IPS-20b (cell line): ENCODE measurements at regions not wholly inside any gene's neighbourhood (a gene's known extent, or its start where the extent isn't known, plus 50 kb on each side); places are given as distances from the start of the nearest gene placed in this dataset.
"Not testable (repeated sequence)": the region's sequence is repeated elsewhere in the genome, so short reads cannot be mapped to it uniquely, and the experiment has no call there.

Source experiments
- H3K27ac ChIP-seq: one replicate; pipeline ENCODE4 v1.5.1; 2013; ENCODE audit warnings: low read length
- H3K27me3 ChIP-seq: 2 replicates; pipeline ENCODE4 v1.6.1; 2013; ENCODE audit warnings: mild to moderate bottlenecking, low read length, inconsistent platforms; ENCODE audit not compliant: insufficient read depth
- H3K36me3 ChIP-seq: 2 replicates; pipeline ENCODE4 v1.6.1; 2013; ENCODE audit warnings: low read depth, mild to moderate bottlenecking, inconsistent platforms, low read length, moderate library complexity; ENCODE audit not compliant: insufficient read depth
- H3K4me1 ChIP-seq: 2 replicates; pipeline ENCODE4 v1.6.1; 2013; ENCODE audit warnings: mild to moderate bottlenecking, control low read depth, inconsistent platforms, low read length, moderate library complexity; ENCODE audit not compliant: insufficient read depth
- H3K4me3 ChIP-seq: 2 replicates; pipeline ENCODE4 v1.5.1; 2013; ENCODE audit warnings: mild to moderate bottlenecking, low read length, inconsistent platforms
- H3K9ac ChIP-seq: 2 replicates; pipeline ENCODE4 v1.6.1; 2013; ENCODE audit warnings: low read depth, mild to moderate bottlenecking, inconsistent platforms, low read length, moderate library complexity
- H3K9me3 ChIP-seq: 2 replicates; pipeline ENCODE4 v1.6.1; 2013; ENCODE audit warnings: mild to moderate bottlenecking, low read depth, low read length, inconsistent platforms; ENCODE audit not compliant: insufficient read depth

DNA sequence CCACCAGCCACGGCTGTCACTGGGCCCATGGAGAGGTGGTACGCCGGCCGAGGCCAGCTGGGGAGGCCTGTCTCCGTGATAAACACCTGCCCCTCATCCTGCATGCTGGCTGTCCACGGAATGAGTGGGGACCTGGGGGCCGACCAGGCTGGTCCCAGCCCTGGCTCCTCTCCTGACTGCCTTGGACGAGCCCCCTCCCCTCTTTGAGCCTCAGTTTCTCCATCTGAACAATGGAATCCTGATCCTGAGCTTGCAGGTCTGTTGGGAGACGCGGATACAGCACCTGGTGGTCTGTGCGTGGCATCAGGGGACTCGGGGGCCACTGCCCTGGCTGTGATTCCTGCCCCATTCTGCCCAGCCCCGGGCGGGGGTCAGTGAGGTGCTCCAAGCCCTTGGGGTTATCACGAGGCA, 109.9 kb downstream of the MICALL2 start:
- Histone ChIP-seq H3K36me3 (no peaks in the 10 kb centered on the region), H3K4me3 (no peak overlapping the region), H3K27ac (no peak overlapping the region), H3K9me3 (no peaks in the 10 kb centered on the region), H3K4me1 (no peaks in the 10 kb centered on the region), H3K9ac (no peak overlapping the region), H3K27me3 (no peaks in the 10 kb centered on the region)

DNA sequence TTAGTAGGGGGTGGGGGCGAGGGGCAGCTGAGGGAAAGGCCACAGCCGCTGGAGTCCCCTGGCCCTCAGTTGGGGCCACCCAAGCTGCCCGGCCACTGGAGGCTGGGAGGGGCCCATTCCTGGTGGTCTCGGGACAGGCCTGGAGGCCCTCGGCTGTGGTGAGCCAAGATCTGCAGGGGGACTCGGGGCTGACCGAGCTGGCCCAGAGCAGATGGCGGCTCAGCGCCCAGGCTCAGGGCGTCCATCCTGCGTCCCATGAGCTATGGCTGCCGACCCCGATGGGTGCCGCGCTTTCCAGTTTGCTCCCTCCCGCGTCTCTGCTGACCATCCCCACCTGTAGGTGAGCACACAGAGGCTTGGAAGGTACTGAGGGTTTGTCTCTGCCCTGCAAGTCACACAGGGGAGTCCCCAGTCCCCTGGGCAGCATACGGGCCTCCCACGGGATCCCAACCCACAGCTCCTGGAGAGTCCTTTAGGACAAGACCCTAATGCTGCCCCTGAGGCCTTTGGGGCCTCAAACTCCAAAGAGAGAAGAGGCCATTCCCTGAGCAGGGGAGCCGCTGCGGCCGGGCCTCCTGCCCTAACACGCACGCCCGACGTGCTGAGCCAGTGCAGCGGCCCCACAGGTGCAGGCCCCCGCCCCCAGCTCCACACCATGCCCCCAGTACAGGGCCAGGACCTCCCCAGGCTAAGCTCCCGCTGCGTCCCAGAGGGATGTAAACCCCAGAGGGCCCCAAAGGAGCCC, 107.2 kb downstream of the MICALL2 start:
- H3K9me3 ChIP-seq = no peaks in the 10 kb centered on the region
- H3K9ac ChIP-seq = no peak overlapping the region
- H3K27ac ChIP-seq = no peak overlapping the region

GRCh38 chr7:1352656-1353271, 106.5 kb downstream of the MICALL2 start:
- H3K4me1 ChIP-seq = no peaks in the 10 kb centered on the region
- no peaks in the 10 kb centered on the region for H3K27me3 ChIP-seq
- no peak overlapping the region for H3K27ac ChIP-seq
- H3K4me3 ChIP-seq = no peak overlapping the region
- no peaks in the 10 kb centered on the region for H3K9me3 ChIP-seq
- no peak overlapping the region for H3K9ac ChIP-seq
- H3K36me3 ChIP-seq = no peaks in the 10 kb centered on the region

More for the DNA sequence above, 107.2 kb downstream of the MICALL2 start:
- Histone ChIP-seq H3K27me3 (no peaks in the 10 kb centered on the region), H3K36me3 (no peaks in the 10 kb centered on the region), H3K4me3 (no peak overlapping the region), H3K4me1 (no peaks in the 10 kb centered on the region)

- H3K9ac ChIP-seq = no peak overlapping the region
- H3K36me3 ChIP-seq = no peaks in the 10 kb centered on the region
- no peaks in the 10 kb centered on the region for H3K9me3 ChIP-seq
- H3K4me1 ChIP-seq = no peaks in the 10 kb centered on the region
- H3K27ac ChIP-seq = no peak overlapping the region
- no peaks in the 10 kb centered on the region for H3K27me3 ChIP-seq
- no peak overlapping the region for H3K4me3 ChIP-seq
Measured at GRCh38 chr7:1354661-1355567, 104.4 kb downstream of the MICALL2 start.

- H3K27me3 ChIP-seq = no peaks in the 10 kb centered on the region
- no peak overlapping the region for H3K9ac ChIP-seq
- H3K27ac ChIP-seq = no peak overlapping the region
Measured at GRCh38 chr7:1355568-1356340, 103.5 kb downstream of the MICALL2 start.

GRCh38 chr7:1356853-1357252, 102.4 kb downstream of the MICALL2 start:
- not testable (repeated sequence) for H3K9ac ChIP-seq, H3K4me1 ChIP-seq, H3K4me3 ChIP-seq, H3K27ac ChIP-seq, H3K36me3 ChIP-seq, H3K27me3 ChIP-seq, H3K9me3 ChIP-seq

More at GRCh38 chr7:1355568-1356340, 103.5 kb downstream of the MICALL2 start:
- Histone ChIP-seq H3K4me3 (no peak overlapping the region), H3K4me1 (no peaks in the 10 kb centered on the region), H3K36me3 (no peaks in the 10 kb centered on the region), H3K9me3 (no peaks in the 10 kb centered on the region)

DNA sequence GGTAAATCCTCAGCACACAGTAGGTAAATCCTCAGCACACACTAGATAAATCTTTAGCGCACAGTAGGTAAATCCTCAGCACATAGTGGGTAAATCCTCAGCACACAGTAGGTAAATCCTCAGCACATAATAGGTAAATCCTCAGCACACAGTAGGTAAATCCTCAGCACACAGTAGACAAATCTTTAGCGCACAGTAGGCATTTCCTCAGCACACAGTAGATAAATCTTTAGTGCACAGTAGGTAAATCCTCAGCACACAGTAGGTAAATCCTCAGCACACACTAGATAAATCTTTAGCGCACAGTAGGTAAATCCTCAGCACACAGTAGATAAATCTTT, 102.0 kb downstream of the MICALL2 start:
- H3K36me3 ChIP-seq, H3K4me1 ChIP-seq, H3K4me3 ChIP-seq, H3K9ac ChIP-seq, H3K27me3 ChIP-seq, H3K9me3 ChIP-seq, H3K27ac ChIP-seq: not testable (repeated sequence)

GRCh38 chr7:1357601-1358271, 101.5 kb downstream of the MICALL2 start:
- Histone ChIP-seq H3K4me3 (no peak overlapping the region), H3K36me3 (no peaks in the 10 kb centered on the region), H3K9ac (no peak overlapping the region), H3K4me1 (no peaks in the 10 kb centered on the region), H3K27me3 (no peaks in the 10 kb centered on the region), H3K9me3 (no peaks in the 10 kb centered on the region), H3K27ac (no peak overlapping the region)

- Histone ChIP-seq H3K36me3 (no peaks in the 10 kb centered on the region), H3K9me3 (no peaks in the 10 kb centered on the region), H3K4me1 (no peaks in the 10 kb centered on the region), H3K27me3 (no peaks in the 10 kb centered on the region), H3K9ac (no peak overlapping the region), H3K4me3 (no peak overlapping the region), H3K27ac (no peak overlapping the region)
Measured at GRCh38 chr7:1358376-1359050, 100.8 kb downstream of the MICALL2 start.

GRCh38 chr7:1359051-1359400, 100.2 kb downstream of the MICALL2 start:
- no peaks in the 10 kb centered on the region for H3K36me3 ChIP-seq
- no peak overlapping the region for H3K4me3 ChIP-seq
- H3K27me3 ChIP-seq = no peaks in the 10 kb centered on the region
- H3K9me3 ChIP-seq = no peaks in the 10 kb centered on the region
- no peak overlapping the region for H3K9ac ChIP-seq
- H3K27ac ChIP-seq = no peak overlapping the region
- H3K4me1 ChIP-seq = no peaks in the 10 kb centered on the region
